ENCODE measurements at regions not wholly inside any gene's neighbourhood (a gene's known extent, or its start where the extent isn't known, plus 50 kb on each side); places are given as distances from the start of the nearest gene placed in this dataset.
"Not testable (repeated sequence)": the region's sequence is repeated elsewhere in the genome, so short reads cannot be mapped to it uniquely, and the experiment has no call there.

GRCh38 chr22:46040471-46041465 is 63.8 kb upstream of the WNT7B start:
- peak; percentile 3 for DNase-seq

DNA sequence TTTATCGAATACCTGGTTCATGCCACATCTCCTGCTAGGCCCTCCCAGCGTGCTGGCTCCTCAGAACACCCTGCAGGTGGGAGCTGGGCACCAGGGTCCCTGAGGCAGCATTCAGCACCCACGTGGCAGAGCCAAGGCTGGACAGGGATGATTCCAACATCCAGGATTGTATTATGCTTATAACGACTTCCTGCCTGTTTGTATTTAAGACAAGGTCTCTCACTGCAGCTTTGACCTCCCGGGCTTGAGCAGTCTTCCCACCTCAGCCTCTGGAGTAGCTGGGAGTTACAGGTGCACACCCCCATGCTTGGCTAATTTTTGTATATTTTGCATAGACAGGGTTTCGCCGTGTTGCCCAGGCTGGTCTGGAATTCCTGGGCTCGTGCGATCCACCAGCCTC is 64.7 kb upstream of the WNT7B start:
- peak; percentile 7 for DNase-seq

- peak; percentile 10 for DNase-seq
Observed at GRCh38 chr22:46042786-46043185, 65.8 kb upstream of the WNT7B start.

GRCh38 chr22:46043339-46043738 is 66.4 kb upstream of the WNT7B start:
- DNase-seq, result no peak

DNA sequence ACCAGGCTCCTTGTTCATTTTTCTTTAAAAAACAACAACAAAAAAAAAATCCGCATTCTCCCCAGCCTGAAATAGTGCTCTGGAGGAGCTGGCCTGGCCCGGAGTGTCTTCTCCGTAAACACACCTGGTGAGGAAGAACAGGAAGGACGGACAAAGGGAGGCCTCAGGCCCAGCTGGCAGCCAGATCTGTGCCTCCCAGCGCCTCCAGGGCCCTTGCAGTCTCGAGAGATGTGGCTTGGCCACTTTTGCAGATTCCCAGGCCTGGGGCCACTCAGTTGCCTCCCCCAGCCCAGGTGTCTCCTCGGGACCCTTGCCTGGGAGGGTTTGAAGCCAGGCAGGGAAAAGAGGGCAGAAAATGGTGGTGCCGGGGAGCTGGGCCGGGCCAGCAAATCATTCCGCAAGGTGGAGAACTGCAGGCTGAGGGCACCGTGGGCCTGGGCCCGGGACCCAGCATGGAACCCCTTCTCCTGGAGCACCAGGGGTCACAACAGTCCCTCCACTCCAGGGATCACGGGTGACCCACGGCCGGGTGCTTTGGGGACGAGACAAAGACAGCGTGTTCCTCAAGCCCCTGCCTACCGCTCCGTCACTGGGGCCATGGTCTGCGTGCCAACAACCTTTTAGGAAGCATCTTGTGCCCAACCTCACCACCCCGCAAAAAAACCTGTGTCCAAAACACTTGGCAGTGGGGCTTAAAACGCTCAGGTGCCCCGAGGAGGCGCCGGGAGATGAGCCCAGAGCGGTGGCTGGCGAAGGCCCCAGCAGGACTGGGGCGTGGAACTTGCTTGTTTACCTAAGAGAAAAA is 67.1 kb upstream of the WNT7B start:
- peak; percentile 26 for DNase-seq

DNA sequence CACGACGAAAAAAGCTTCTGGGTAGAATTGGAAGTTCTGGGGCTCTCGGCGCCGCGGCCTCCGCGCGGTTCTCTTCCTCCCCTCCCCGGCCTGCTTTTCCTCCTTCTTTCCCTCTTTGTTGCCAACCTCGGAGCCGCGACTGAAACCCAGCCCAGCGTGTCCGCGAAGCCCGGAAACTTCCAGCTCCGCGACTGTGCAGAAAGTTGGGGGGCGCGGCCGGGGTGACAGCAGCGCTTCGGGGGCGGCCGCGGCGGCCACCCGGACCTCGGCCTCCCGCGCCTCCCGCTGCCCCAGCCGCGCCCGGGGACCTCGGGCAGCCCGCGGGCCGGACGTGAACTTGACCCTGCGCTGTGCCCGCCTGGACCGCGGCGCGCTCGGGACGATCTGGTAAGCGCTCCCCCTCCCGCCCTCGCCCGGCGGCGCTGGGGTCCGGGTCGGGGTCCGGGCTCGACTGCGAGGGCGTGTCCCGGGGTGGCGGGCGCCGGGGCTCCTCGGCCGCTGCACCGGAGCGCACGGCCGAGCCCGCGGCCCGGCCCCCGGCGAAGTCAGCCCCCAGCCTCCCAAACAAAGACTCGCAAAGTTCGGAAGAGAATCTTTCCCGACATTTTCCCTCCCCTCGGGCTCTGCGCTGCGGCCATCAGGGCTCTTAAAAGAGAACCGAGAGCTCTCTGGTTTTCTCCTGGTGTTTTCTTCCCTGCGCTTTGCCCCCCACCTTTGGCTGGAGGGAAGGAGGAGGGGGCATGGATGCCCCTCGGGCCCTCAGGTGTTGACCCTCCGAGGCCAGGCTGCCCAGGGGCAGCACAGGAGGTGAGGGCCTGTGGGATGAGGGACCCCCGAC is 67.9 kb upstream of the WNT7B start:
- peak; percentile 56 for DNase-seq

- DNase-seq, result no peak
Observed at GRCh38 chr22:46045459-46046298, 68.7 kb upstream of the WNT7B start.

DNA sequence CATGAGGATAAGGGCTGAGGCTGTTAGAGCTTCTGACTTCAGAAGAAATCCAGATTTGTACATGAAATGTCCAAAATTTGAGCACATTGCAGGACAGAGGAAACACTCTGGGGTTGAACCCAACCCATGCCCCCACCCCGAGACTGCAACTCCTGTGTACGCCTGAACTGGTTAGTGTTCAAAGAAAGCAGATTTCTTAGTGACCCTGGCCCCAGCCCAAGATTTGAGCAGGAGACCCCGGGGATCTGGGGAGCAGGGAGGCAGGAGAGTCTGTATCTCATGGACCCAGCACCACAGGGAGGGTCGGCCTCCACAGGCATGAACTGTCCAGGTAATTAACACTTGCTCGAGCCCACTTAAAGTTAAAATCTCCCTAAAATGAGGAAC is 69.3 kb upstream of the WNT7B start:
- peak; percentile 11 for DNase-seq

DNA sequence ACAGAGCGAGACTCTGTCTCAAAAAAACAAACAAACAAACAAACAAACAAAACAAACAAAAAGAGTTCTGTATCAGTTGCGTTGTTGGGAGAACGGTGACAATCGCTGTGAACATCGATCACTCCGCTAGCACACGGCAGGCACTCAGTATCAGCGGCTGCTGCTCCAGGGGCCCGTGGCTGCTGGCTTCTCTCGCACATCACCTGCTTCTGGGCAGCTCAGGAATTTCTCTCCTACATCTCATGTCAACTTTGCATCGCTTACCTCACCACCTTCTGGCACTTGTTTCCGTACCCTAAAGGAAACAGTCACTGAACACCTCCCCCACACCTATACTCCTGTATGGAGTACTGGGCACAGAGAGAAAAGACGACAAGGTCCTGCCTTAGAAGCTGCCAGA is 70.3 kb upstream of the WNT7B start:
- peak; percentile 4 for DNase-seq

GRCh38 chr22:46047841-46048595 is 71.1 kb upstream of the WNT7B start:
- DNase-seq, result no peak

GRCh38 chr22:46048661-46049060 is 71.7 kb upstream of the WNT7B start:
- not testable (repeated sequence) for DNase-seq

GRCh38 chr22:46049726-46050450 is 72.9 kb upstream of the WNT7B start:
- no peak for DNase-seq

DNA sequence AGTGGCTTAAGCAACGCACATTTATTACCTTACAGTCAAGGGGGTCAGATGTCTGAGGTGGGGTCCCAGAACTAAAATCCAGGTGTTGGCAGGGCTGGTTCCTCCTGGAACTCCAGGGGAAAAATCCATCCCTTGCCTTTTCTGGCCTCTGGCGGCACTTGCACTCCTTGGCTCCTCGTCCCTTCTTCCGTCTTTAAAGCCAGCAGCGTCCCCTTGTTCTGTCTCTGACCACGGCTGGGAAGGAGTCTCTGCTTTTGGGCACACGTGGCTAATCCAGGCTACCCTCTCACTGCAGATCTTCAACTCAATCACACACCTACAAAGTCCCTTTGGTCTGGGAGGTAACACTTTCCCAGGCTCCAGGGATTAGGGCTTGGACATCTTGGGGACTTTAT is 73.5 kb upstream of the WNT7B start:
- no peak for DNase-seq

GRCh38 chr22:46050916-46051614 is 74.1 kb upstream of the WNT7B start:
- no peak for DNase-seq

DNA sequence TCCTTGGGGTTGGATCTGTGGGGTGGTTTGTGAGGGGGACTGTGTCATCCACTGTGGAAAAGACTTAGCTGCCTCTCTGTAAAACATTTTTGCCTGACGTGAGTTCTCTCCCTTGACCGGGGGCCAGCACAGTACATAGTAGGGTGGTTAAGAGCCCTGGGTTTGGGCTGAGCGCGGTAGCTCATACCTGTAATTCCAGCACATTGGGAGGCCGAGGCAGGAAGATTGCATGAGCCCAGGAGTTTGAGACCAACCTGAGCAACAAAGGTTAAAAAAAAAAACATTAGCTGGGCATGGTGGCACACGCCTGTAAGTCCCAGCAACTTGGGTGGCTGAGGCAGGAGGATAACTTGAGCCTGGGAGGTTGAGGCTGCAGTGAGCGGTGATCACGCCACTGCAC is 74.7 kb upstream of the WNT7B start:
- no peak for DNase-seq

DNA sequence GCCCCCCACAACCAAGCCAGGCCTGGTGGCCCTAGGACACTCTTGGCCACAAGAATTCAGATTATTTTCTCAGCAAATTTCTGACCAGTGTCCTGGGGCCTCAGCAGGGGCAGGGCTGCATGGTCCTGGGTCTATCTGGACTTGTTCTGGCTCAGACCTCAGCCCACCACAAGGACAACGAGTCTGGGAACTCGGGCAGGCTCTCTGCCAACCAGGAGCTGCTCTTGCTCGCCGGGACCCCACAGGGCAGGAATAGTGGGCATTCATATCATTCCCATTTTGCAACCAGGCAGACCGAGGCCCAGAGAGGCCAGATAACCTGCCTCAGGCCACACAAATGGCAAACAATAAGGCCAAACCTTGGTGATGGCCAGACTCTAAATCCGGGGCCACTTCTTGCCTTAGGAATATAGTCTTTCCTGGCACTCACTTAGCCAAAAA is 75.4 kb upstream of the WNT7B start:
- no peak for DNase-seq

DNA sequence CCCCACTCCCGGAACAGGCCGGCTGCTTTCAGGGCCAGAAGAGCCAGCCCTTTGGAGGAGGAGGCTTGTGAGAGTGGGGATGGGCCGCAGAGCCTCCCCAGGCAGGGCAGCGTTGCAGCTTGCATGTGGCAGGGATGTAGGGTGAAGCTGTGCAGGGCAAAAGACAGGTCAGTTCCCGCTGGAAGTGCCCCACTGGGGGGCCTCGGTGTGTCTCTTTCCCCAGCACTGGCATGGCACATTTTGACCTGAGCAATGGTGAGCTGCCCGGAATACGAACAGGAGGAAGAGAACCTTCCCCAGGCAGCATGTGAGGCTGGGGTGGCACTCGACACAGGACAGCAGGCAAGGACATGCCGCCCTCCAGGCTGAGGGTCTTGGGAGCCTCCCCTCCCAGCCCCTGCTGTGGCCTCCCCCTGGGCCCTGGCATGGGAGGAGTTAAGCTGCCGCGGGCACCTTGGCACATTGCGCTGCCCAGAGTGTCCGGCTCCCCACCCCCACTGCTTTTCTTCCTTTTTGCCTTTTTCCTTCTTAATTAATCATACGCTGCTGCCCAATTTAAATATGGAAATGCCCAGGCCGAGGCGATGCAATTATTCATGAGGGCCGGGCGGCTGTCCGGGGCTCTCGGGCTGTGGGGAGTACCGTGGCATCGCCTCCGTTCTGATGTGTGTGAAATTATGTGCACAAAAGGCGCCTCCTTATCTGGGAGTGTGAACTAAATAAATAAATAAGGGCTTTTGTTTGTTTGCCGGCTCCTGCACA is 76.0 kb upstream of the WNT7B start:
- peak; percentile 29 for DNase-seq

DNA sequence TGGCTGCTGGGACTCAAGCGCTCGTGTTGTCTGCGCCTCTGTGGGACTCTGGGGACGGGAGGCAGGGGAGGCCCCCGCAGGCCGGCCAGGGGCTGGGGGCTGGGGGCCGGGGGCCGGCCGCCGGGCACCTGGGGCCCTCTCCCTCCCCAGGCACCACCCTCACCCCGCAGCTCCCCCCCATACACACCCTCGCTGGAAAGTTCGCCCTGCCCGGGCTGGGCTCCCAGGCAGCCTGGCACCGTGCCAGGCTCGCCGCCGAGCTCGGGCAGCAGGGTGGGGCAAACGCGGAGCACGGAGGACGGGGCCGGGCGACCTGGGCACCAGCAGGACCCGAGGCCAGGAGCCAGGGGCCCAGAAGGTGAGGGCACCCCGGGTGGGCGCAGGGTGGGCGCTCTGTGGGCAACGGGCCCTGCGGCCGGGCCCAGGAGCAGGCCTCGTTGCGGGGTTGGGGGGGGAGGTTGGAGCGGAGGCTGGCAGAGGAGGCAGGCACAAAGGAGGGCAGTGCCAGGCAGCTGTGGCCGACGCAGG is 76.7 kb upstream of the WNT7B start:
- peak; percentile 73 for DNase-seq
